GM12891 (cell line): ENCODE measurements at regions not wholly inside any gene's neighbourhood (a gene's known extent, or its start where the extent isn't known, plus 50 kb on each side); places are given as distances from the start of the nearest gene placed in this dataset.
"Not testable (repeated sequence)": the region's sequence is repeated elsewhere in the genome, so short reads cannot be mapped to it uniquely, and the experiment has no call there.

Source experiments
- DNase-seq: peaks from one replicate; pipeline ENCODE4 v3.0.0; 2011; ENCODE audit warnings: low spot score; ENCODE audit not compliant: insufficient read length
- FAIRE-seq: peaks from 2 replicates; lab custom pipeline; 2011; peaks lifted over from hg19 to GRCh38; lab: Jason Lieb, UNC
- PAX5 ChIP-seq: IDR thresholded peaks from 2 replicates; pipeline ENCODE4 v1.6.1; 2011; ENCODE audit warnings: low read length, moderate library complexity, mild to moderate bottlenecking; ENCODE audit not compliant: insufficient read depth, severe bottlenecking
- POLR2A ChIP-seq: IDR thresholded peaks from 2 replicates; pipeline ENCODE4 v1.6.1; 2011; ENCODE audit warnings: low read depth, low read length, control low read depth
- POLR2AphosphoS5 ChIP-seq: IDR thresholded peaks from 2 replicates; pipeline ENCODE4 v1.6.1; 2011; ENCODE audit warnings: low read depth, low read length, control low read depth
- POU2F2 ChIP-seq: IDR thresholded peaks from 2 replicates; pipeline ENCODE4 v1.6.1; 2011; ENCODE audit warnings: low read depth, mild to moderate bottlenecking, control low read depth, low read length, moderate library complexity
- SPI1 ChIP-seq: IDR thresholded peaks from 2 replicates; pipeline ENCODE4 v1.6.1; 2011; ENCODE audit warnings: low read depth, low read length, control low read depth
- TAF1 ChIP-seq: IDR thresholded peaks from 2 replicates; pipeline ENCODE4 v1.6.1; 2011; ENCODE audit warnings: low read depth, low read length, control low read depth

DNA sequence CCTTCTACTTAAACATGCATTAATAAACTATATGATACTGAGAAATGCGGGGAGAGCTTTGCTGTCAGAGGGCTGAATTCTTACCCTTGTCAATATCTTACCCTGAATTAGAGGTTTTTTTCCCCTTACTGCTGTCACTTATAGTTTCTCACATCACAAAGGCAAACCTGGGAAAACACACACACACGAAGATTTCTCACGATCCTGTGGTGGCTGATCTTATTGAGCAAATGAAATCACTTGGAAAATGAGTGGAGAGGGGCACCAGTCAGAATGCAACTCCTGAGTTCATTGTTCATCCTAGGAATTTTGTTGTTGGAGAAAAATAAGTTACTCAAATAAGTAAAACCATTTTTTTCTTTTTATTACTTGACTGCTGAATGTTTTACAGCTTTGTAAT lies 673.6 kb downstream of the EDEM1 start:
- DNase-seq (no peak), FAIRE-seq (no peak)
- no peak for TF ChIP-seq POU2F2
- TF ChIP-seq POLR2AphosphoS5, result no peak
- TF ChIP-seq TAF1, result no peak
- no peak for TF ChIP-seq SPI1
- TF ChIP-seq POLR2A, result no peak
- no peak for TF ChIP-seq PAX5

DNA sequence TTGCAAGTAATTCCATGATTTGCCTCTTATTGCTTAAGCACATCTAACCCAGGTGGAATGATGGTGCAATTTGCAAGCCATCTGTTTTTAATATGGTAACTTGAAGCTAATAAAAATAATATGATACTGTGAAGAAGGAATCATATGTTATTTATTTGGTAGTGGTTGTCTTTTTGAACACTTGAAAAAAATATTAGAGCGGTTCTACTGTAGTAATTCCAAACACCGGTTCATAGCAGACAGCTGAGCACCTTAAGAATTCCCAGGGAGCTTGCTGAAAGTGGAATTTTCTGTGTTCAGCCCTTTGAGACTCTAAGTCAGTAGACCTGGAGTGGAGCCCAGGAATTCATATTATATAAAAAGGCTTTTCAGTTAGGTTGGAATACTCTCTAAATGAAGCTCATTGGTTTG lies 687.4 kb downstream of the EDEM1 start:
- no peak for FAIRE-seq
- no peak for TF ChIP-seq PAX5
- no peak for TF ChIP-seq POLR2AphosphoS5
- no peak for TF ChIP-seq POLR2A
- no peak for TF ChIP-seq SPI1
- no peak for TF ChIP-seq TAF1

DNA sequence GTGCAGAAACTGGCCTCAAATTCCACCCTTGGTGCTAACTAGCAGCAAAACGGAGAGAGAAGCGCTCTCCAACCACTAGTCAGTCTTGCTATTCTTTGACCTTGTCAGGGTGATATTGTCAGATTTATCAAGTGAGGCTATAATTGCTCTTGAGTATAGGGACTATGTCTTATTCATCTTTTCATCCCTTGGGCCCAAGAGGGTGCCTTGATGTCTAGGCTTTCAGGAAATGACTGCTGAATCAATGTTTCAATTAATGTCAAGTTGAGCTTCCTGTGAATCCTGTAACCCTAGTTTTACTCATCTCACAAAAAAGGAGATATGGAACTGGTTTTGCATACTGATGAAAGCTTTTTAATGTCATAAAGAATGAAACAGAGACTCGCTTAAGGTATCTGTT lies 701.3 kb downstream of the EDEM1 start:
- FAIRE-seq (no peak), DNase-seq (no peak)
- TF ChIP-seq POU2F2, result no peak
- TF ChIP-seq POLR2A, result no peak
- no peak for TF ChIP-seq SPI1
- TF ChIP-seq PAX5, result no peak
- no peak for TF ChIP-seq TAF1
- no peak for TF ChIP-seq POLR2AphosphoS5

More for the DNA sequence above, 687.4 kb downstream of the EDEM1 start:
- no peak for DNase-seq

DNA sequence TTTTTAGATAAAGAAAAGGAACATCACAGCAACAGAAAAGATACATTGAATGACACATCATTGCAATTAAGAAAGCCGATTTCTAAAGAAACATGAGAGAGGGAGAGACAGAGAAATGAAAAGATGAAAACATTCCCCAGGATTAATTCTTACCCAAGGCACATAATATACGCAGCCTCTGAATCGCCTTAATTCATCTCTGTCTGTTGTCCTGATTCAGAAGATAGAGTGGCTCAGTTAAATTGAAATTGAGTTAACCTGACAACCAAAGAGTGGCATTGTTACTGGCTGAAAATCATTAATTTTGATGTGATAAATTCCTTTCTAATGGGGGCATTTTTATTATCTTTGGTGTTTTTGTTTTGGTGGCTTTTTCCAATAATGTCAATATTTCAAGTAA lies 701.9 kb downstream of the EDEM1 start:
- DNase-seq (no peak), FAIRE-seq (no peak)
- no peak for TF ChIP-seq POU2F2
- TF ChIP-seq POLR2A, result no peak
- no peak for TF ChIP-seq SPI1
- no peak for TF ChIP-seq TAF1
- TF ChIP-seq POLR2AphosphoS5, result no peak
- TF ChIP-seq PAX5, result no peak

DNA sequence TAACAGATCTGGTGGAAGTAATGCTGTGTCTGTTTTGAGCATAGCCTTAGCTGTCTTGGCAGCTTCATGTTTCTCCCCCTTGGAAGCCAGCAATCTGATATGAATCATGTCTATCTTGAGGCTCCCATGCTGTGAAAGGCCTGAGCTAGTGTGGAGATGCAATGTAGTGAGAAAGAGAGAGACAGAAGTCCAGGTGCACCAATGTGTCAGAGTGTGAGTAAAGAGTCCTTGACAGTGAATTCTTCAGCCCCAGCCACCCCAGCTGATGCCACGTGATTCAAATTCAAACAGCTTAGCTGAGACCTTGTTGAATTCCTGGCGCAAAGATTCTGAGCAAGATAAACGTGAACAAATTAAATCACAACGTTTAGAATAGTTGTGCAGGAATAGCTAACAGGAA lies 704.2 kb downstream of the EDEM1 start:
- DNase-seq, result no peak
- TF ChIP-seq TAF1, result no peak
- no peak for TF ChIP-seq POU2F2
- no peak for FAIRE-seq

- TF ChIP-seq POLR2A (no peak), SPI1 (no peak), POU2F2 (no peak), TAF1 (no peak), POLR2AphosphoS5 (no peak), PAX5 (no peak)
- DNase-seq, result no peak
- no peak for FAIRE-seq
These were observed 710.6 kb downstream of the EDEM1 start for GRCh38 chr3:5898106-5898505.

DNA sequence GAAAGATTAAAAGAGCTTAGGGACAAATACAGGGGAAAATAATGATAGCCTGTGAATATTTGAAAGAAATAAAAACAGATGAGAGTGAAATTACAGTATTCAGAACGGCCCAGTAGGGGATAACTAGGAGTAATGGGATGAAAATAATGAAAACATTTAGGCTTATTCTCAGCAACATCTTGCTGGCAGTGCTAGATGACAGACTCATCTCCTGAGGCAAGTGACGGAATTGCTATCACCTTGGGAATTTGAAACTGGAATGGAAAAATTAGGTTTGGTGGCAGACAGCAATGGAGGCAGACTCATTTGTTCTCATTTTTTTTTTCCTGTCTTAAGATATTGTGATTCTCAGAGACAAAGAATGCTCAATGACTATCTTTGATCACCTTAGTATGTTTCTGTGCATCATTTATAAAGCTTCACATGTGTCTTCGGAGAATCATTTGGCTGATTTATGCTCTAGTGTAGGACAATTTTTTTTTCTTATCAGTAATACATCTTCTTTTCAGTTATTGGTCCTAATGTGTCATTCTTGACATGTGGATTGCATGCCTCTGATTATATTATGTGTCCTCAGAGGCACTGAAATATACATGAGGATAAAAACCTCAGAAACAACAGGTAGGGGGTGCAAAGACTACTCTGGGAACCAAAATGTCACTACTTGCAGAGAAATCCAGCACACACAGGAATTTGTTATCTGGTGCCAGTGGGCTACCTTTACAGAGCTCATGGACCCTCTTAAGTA lies 711.7 kb downstream of the EDEM1 start:
- TF ChIP-seq TAF1, result no peak
- TF ChIP-seq POLR2A, result no peak
- TF ChIP-seq PAX5, result no peak
- no peak for TF ChIP-seq POLR2AphosphoS5
- TF ChIP-seq POU2F2, result no peak
- no peak for TF ChIP-seq SPI1
- FAIRE-seq (no peak), DNase-seq (no peak)

GRCh38 chr3:5917932-5918331 lies 730.4 kb downstream of the EDEM1 start:
- no peak for TF ChIP-seq POLR2A
- TF ChIP-seq POLR2AphosphoS5, result no peak
- TF ChIP-seq SPI1, result no peak
- TF ChIP-seq TAF1, result no peak
- TF ChIP-seq PAX5, result no peak
- TF ChIP-seq POU2F2, result no peak

GRCh38 chr3:5918626-5919025 lies 731.1 kb downstream of the EDEM1 start:
- FAIRE-seq, result no peak
- no peak for DNase-seq
- TF ChIP-seq TAF1 (no peak), PAX5 (no peak), POLR2AphosphoS5 (no peak), SPI1 (no peak), POU2F2 (no peak), POLR2A (no peak)

More at GRCh38 chr3:5917932-5918331, 730.4 kb downstream of the EDEM1 start:
- DNase-seq (no peak), FAIRE-seq (no peak)

DNA sequence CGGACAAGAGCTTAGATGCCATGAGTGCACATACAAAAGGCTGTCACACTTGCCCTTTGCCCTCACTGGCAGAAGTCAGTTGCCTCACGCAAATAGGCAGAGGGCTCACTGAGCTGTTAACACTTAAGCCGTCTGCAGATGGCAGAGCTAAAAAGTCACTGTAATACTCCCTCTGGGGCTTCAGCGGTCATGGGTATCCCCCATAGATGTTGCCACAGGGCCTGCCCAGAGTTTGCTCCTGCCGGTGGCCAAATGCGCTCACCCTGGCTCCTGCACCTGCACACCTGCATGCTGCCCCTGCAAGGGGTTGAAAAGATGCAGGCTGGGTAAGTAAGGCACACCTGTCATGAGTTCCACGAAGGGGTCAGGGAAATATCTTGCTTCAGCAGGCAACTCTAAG lies 741.5 kb downstream of the EDEM1 start:
- DNase-seq, result no peak
- no peak for TF ChIP-seq POLR2AphosphoS5
- TF ChIP-seq POLR2A, result no peak
- no peak for TF ChIP-seq POU2F2
- no peak for TF ChIP-seq TAF1
- TF ChIP-seq PAX5, result no peak
- TF ChIP-seq SPI1, result no peak
- FAIRE-seq, result no peak

GRCh38 chr3:5944061-5944460 lies 756.6 kb downstream of the EDEM1 start:
- DNase-seq, FAIRE-seq: not testable (repeated sequence)
